ENCODE measurements at regions not wholly inside any gene's neighbourhood (a gene's known extent, or its start where the extent isn't known, plus 50 kb on each side); places are given as distances from the start of the nearest gene placed in this dataset.

- peaks cover 6% of the 10 kb centered on the region; the same call in 1 of the 2 replicates for H3K4me1 ChIP-seq (ENCODE audit: control insufficient read depth, insufficient read depth, low read length)
- ChIA-PET CTCF (interaction anchor here (1.2 kb wide), 1 partner anchor 77 kb away, joined by 3 read pairs; no protein-coding TSS in a partner anchor), POLR2A (no interaction called here)
- H3K27ac ChIP-seq (ENCODE audit: extremely low read depth, low read depth, low read length), result no peak overlapping the region
- no peaks in the 10 kb centered on the region for H3K9me3 ChIP-seq (ENCODE audit: control insufficient read depth, insufficient read depth, low read depth, low read length)
- no peak for TF ChIP-seq KLF7 (tag by site-specific recombination; IDR thresholded peaks at IDR 0.05; ENCODE audit: borderline replicate concordance)
- no peak for TF ChIP-seq ZNF449 (tag by site-specific recombination; IDR thresholded peaks at IDR 0.05)
- no peak for TF ChIP-seq GLIS1 (tag by site-specific recombination; IDR thresholded peaks at IDR 0.05)
- no peak for TF ChIP-seq GFI1B (tag by site-specific recombination; IDR thresholded peaks at IDR 0.05)
- TF ChIP-seq ZNF544 (tag by site-specific recombination; IDR thresholded peaks at IDR 0.05), result no peak
- TF ChIP-seq ZNF324 (tag by site-specific recombination; IDR thresholded peaks at IDR 0.05), result no peak
- no peaks in the 10 kb centered on the region for H3K36me3 ChIP-seq (ENCODE audit: control insufficient read depth in 2 of 2, insufficient read depth in 1 of 2, low read length in 2 of 2)
- H3K4me3 ChIP-seq (ENCODE audit: low read depth, low read length), result no peak overlapping the region
These were observed 73.5 kb upstream of the CLDN14 start for GRCh38 chr21:36553406-36553805.

- no peak overlapping the region for H3K4me3 ChIP-seq (ENCODE audit: low read depth, low read length)
- H3K9me3 ChIP-seq (ENCODE audit: control insufficient read depth, insufficient read depth, low read depth, low read length), result no peaks in the 10 kb centered on the region
- POLR2A ChIA-PET, result no interaction called here
- CTCF ChIA-PET, result interaction anchor here (0.6 to 1.4 kb wide), 3 partner anchors 36 to 57 kb away, joined by 3 read pairs; no protein-coding TSS in a partner anchor
- no peaks in the 10 kb centered on the region for H3K36me3 ChIP-seq (ENCODE audit: control insufficient read depth in 2 of 2, insufficient read depth in 1 of 2, low read length in 2 of 2)
- H3K4me1 ChIP-seq (ENCODE audit: control insufficient read depth, insufficient read depth, low read length), result peaks cover 6% of the 10 kb centered on the region; the same call in 1 of the 2 replicates
- TF ChIP-seq ZNF768 (tag by site-specific recombination; IDR thresholded peaks at IDR 0.05), result peak; percentile 65; the same call in 1 of the 2 replicates
- no peak for TF ChIP-seq ZBTB21 (tag by site-specific recombination; IDR thresholded peaks at IDR 0.05)
- no peak overlapping the region for H3K27ac ChIP-seq (ENCODE audit: extremely low read depth, low read depth, low read length)
These were observed 74.7 kb upstream of the CLDN14 start for GRCh38 chr21:36554411-36555157.

- POLR2A ChIA-PET, result no interaction called here
- Histone ChIP-seq H3K9me3 (ENCODE audit: control insufficient read depth, insufficient read depth, low read depth, low read length) (no peaks in the 10 kb centered on the region), H3K4me3 (ENCODE audit: low read depth, low read length) (no peak overlapping the region), H3K4me1 (ENCODE audit: control insufficient read depth, insufficient read depth, low read length) (peaks cover 6% of the 10 kb centered on the region; the same call in 1 of the 2 replicates), H3K36me3 (ENCODE audit: control insufficient read depth in 2 of 2, insufficient read depth in 1 of 2, low read length in 2 of 2) (no peaks in the 10 kb centered on the region), H3K27ac (ENCODE audit: extremely low read depth, low read depth, low read length) (no peak overlapping the region)
- CTCF ChIA-PET, result interaction anchor here (0.5 to 1.4 kb wide), 2 partner anchors 35 to 99 kb away, joined by 3 read pairs; no protein-coding TSS in a partner anchor
- TF ChIP-seq ZNF629 (tag by site-specific recombination; IDR thresholded peaks at IDR 0.05) (no peak), ZNF311 (tag by site-specific recombination; IDR thresholded peaks at IDR 0.05; ENCODE audit: borderline replicate concordance) (no peak), ZNF16 (tag by site-specific recombination; IDR thresholded peaks at IDR 0.05; ENCODE audit: low read depth) (no peak), HOXA7 (CRISPR knock-in tag; IDR thresholded peaks at IDR 0.05; ENCODE audit: borderline replicate concordance) (no peak), GLI4 (tag by site-specific recombination; IDR thresholded peaks at IDR 0.05) (no peak), ZNF610 (tag by site-specific recombination; IDR thresholded peaks at IDR 0.05; ENCODE audit: borderline replicate concordance) (no peak), REPIN1 (tag by site-specific recombination; IDR thresholded peaks at IDR 0.05; ENCODE audit: low read depth) (no peak), ZNF19 (tag by site-specific recombination; IDR thresholded peaks at IDR 0.05; ENCODE audit: low read depth) (no peak), ATF2 (tag by site-specific recombination; IDR thresholded peaks at IDR 0.05; ENCODE audit: low read depth) (no peak)
- TF ChIP-seq, protein P1, sequence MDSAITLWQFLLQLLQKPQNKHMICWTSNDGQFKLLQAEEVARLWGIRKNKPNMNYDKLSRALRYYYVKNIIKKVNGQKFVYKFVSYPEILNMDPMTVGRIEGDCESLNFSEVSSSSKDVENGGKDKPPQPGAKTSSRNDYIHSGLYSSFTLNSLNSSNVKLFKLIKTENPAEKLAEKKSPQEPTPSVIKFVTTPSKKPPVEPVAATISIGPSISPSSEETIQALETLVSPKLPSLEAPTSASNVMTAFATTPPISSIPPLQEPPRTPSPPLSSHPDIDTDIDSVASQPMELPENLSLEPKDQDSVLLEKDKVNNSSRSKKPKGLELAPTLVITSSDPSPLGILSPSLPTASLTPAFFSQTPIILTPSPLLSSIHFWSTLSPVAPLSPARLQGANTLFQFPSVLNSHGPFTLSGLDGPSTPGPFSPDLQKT (IDR thresholded peaks at IDR 0.05; ENCODE audit: borderline replicate concordance, low read depth, low read length), result no peak
- TF ChIP-seq, protein P2, sequence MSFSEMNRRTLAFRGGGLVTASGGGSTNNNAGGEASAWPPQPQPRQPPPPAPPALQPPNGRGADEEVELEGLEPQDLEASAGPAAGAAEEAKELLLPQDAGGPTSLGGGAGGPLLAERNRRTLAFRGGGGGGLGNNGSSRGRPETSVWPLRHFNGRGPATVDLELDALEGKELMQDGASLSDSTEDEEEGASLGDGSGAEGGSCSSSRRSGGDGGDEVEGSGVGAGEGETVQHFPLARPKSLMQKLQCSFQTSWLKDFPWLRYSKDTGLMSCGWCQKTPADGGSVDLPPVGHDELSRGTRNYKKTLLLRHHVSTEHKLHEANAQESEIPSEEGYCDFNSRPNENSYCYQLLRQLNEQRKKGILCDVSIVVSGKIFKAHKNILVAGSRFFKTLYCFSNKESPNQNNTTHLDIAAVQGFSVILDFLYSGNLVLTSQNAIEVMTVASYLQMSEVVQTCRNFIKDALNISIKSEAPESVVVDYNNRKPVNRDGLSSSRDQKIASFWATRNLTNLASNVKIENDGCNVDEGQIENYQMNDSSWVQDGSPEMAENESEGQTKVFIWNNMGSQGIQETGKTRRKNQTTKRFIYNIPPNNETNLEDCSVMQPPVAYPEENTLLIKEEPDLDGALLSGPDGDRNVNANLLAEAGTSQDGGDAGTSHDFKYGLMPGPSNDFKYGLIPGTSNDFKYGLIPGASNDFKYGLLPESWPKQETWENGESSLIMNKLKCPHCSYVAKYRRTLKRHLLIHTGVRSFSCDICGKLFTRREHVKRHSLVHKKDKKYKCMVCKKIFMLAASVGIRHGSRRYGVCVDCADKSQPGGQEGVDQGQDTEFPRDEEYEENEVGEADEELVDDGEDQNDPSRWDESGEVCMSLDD (tag by site-specific recombination; IDR thresholded peaks at IDR 0.05), result no peak
- TF ChIP-seq, protein P3, sequence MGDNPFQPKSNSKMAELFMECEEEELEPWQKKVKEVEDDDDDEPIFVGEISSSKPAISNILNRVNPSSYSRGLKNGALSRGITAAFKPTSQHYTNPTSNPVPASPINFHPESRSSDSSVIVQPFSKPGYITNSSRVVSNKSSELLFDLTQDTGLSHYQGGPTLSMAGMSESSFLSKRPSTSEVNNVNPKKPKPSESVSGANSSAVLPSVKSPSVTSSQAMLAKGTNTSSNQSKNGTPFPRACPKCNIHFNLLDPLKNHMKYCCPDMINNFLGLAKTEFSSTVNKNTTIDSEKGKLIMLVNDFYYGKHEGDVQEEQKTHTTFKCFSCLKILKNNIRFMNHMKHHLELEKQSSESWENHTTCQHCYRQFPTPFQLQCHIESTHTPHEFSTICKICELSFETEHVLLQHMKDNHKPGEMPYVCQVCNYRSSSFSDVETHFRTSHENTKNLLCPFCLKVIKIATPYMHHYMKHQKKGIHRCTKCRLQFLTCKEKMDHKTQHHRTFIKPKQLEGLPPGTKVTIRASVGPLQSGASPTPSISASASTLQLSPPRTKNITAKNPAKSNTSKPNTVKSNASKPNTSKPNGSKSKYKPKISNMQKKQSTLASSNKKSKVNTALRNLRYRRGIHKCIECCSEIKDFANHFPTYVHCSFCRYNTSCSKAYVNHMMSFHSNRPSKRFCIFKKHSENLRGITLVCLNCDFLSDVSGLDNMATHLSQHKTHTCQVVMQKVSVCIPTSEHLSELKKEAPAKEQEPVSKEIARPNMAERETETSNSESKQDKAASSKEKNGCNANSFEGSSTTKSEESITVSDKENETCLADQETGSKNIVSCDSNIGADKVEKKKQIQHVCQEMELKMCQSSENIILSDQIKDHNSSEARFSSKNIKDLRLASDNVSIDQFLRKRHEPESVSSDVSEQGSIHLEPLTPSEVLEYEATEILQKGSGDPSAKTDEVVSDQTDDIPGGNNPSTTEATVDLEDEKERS (tag by site-specific recombination; IDR thresholded peaks at IDR 0.05), result no peak
These were observed 75.4 kb upstream of the CLDN14 start for GRCh38 chr21:36555199-36555800.

All from HEK293 (cell line).